RWPE1 (cell line): ENCODE measurements at regions not wholly inside any gene's neighbourhood (a gene's known extent, or its start where the extent isn't known, plus 50 kb on each side); places are given as distances from the start of the nearest gene placed in this dataset.

Experiments
- CTCF ChIA-PET: fragments of 350-600 bp; sonication (Branson Sonifier 250); formaldehyde crosslinking; extraction: SDS; loops from one replicate; lab custom pipeline; 2021; lab: Yijun Ruan, JAX
- POLR2A ChIA-PET: fragments of 400-600 bp; formaldehyde crosslinking; extraction: SDS; loops from one replicate; lab custom pipeline; 2020; ENCODE audit warnings: antibody characterized with exemption; ENCODE audit not compliant: low non-redundant PET; lab: Yijun Ruan, JAX
- DNase-seq: peaks from one replicate; pipeline ENCODE4 v3.0.0; 2012; ENCODE audit warnings: low spot score
- H3K27ac ChIP-seq: fragments of 450-650 bp; 2 replicates; pipeline ENCODE4 v1.5.1; 2017
- TF ChIP-seq, protein P1 (sequence below): fragments of 450-650 bp; conservative IDR thresholded peaks from 2 replicates; pipeline ENCODE4 v1.5.1; 2017; ENCODE audit warnings: low read depth, mild to moderate bottlenecking

GRCh38 chr6:56771189-56771588, 128.5 kb upstream of the DST start:
- CTCF ChIA-PET, result no interaction called here
- no peak for DNase-seq
- H3K27ac ChIP-seq, result no peak overlapping the region
- TF ChIP-seq, protein P1, sequence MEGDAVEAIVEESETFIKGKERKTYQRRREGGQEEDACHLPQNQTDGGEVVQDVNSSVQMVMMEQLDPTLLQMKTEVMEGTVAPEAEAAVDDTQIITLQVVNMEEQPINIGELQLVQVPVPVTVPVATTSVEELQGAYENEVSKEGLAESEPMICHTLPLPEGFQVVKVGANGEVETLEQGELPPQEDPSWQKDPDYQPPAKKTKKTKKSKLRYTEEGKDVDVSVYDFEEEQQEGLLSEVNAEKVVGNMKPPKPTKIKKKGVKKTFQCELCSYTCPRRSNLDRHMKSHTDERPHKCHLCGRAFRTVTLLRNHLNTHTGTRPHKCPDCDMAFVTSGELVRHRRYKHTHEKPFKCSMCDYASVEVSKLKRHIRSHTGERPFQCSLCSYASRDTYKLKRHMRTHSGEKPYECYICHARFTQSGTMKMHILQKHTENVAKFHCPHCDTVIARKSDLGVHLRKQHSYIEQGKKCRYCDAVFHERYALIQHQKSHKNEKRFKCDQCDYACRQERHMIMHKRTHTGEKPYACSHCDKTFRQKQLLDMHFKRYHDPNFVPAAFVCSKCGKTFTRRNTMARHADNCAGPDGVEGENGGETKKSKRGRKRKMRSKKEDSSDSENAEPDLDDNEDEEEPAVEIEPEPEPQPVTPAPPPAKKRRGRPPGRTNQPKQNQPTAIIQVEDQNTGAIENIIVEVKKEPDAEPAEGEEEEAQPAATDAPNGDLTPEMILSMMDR, result no peak
- POLR2A ChIA-PET, result no interaction called here

- no peak for DNase-seq
- POLR2A ChIA-PET, result no interaction called here
- TF ChIP-seq, protein P1, result no peak
- CTCF ChIA-PET, result no interaction called here
- H3K27ac ChIP-seq, result no peak overlapping the region
These were observed 127.4 kb upstream of the DST start for GRCh38 chr6:56770011-56770520.

DNA sequence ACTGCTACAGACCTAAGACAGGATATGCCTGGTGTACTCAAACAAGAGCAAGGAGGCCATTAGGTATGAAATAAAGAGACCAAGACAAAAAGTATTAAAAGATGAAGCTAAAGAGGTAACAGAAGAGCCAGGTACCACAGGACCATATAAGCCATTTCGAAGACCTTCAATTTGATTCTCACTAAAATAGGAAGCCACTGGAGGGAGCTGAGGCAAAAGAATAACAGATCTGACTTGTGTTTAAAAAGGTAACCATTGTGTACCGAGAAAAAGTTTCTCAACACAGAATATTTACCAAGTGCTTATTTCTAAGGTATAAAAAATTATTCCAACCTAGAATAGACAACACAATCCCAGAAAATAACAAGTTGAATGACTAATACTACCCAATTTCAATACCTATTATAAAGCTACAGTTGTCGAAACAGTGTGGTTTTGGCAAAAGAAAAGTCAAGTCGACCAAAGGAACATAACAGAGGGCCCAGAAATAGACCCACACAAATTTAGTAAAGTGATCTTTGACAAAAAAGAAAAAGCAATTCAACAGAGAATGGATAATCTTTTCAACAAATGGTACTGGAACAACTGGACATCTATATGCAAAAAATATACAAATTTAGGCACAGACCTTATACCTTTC, 125.3 kb upstream of the DST start:
- H3K27ac ChIP-seq, result no peak overlapping the region
- TF ChIP-seq, protein P1, result no peak
- POLR2A ChIA-PET, result no interaction called here
- DNase-seq, result no peak
- CTCF ChIA-PET, result interaction anchor here (0.7 kb wide), 1 partner anchor 142 kb away, joined by 3 read pairs; no protein-coding TSS in a partner anchor

DNA sequence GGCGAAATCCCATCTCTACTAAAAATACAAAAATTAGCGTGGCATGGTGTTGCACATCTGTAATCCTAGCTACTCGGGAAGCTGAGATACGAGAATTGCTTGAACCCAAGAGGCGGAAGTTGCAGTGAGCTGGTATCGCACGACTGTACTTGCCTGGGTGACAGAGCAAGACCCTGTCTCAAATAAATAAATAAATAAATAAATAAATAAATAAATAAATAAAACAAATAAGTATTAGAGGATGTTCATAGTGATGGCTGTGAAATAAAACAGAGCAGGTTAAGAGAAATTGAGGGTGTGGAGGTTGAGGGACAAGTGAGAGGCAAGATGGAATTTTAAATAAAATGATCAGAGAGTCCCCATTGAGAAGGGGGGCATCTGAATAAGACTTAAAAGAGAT, 124.7 kb upstream of the DST start:
- TF ChIP-seq, protein P1, result no peak
- POLR2A ChIA-PET, result interaction anchor here (0.6 kb wide), 1 partner anchor 20 kb away, joined by 14 read pairs; no protein-coding TSS in a partner anchor
- H3K27ac ChIP-seq, result no peak overlapping the region
- no peak for DNase-seq
- CTCF ChIA-PET, result no interaction called here

DNA sequence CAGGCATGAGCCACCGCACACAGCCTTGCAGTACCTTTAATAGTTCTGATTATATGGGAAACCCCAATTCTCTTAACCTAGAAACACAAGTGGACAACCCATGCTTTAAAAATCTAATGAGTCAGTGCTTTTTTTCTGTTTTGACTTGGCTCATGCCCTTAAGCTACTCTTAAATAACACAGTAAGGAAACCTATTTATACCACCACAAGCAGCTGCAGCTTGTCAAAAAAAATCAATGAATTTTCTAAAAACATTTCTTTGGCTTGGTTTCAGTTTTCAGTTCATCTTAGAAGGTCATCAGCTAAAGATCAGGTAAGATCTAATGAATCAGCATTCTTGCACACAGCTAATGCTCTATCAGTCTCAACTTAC, 124.1 kb upstream of the DST start:
- TF ChIP-seq, protein P1, result no peak
- no peak overlapping the region for H3K27ac ChIP-seq
- POLR2A ChIA-PET, result interaction anchor here (0.6 kb wide), 1 partner anchor 21 kb away, joined by 14 read pairs; no protein-coding TSS in a partner anchor

DNA sequence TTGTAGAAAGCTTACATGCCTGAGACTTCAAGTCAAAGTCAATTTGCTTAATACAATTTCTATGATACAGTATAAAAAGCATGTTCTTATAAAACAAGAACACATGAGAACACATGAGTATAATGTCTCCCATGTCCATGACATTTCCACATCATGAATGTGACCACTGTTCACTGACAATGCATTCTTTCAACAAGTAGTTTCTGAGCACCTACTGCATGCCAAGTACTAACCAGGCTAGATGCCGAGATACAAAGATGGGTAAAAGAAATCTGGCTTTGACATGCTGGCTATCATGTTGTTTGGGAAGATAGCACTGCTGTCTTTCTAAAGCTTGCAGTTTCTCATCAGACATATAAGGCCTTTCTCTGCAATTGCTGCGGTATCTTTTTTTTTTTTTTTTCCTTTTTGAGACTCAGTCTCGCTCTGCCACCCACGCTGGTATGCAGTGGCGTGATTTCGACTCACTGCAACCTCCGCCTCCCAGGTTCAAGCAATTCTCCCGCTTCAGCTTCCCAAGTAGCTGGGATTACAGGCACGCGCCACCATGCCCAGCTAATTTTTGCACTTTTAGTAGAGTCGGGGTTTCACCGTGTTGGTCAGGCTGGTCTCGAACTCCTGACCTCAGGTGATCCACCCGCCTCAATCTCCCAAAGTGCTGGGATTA, 123.6 kb upstream of the DST start:
- TF ChIP-seq, protein P1, result no peak
- no peak for DNase-seq
- H3K27ac ChIP-seq, result no peak overlapping the region
- POLR2A ChIA-PET, result no interaction called here
- CTCF ChIA-PET, result interaction anchor here (0.5 to 0.6 kb wide), 2 partner anchors 11 to 1656 kb away, joined by 3 to 4 read pairs; no protein-coding TSS in a partner anchor

More for the DNA sequence above, 124.1 kb upstream of the DST start:
- CTCF ChIA-PET, result interaction anchor here (0.6 kb wide), 1 partner anchor 1656 kb away, joined by 4 read pairs; no protein-coding TSS in a partner anchor
- DNase-seq, result peak; percentile 51
